GM06990 (cell line): ENCODE measurements at regions not wholly inside any gene's neighbourhood (a gene's known extent, or its start where the extent isn't known, plus 50 kb on each side); places are given as distances from the start of the nearest gene placed in this dataset.

Experiments
- DNase-seq: peaks from one replicate; pipeline ENCODE4 v3.0.0-alpha.2; 2011; ENCODE audit not compliant: insufficient read length; ENCODE audit errors: extremely low read depth
- H3K27me3 ChIP-seq: replicated peaks from 2 replicates; pipeline ENCODE4 v1.6.0; 2011; ENCODE audit warnings: low read length; ENCODE audit not compliant: control insufficient read depth, insufficient read depth
- H3K36me3 ChIP-seq: 2 replicates; pipeline ENCODE4 v1.5.1; 2011; ENCODE audit warnings: low read length; ENCODE audit not compliant: control insufficient read depth, insufficient read depth
- H3K4me3 ChIP-seq: replicated peaks from 2 replicates; pipeline ENCODE4 v1.5.1; 2011; ENCODE audit warnings: low read depth, mild to moderate bottlenecking, control low read depth, low read length
- CTCF ChIP-seq: IDR thresholded peaks from 2 replicates; pipeline ENCODE4 v1.5.1; 2011; ENCODE audit warnings: low read length, control low read depth, mild to moderate bottlenecking, inconsistent platforms; ENCODE audit not compliant: insufficient read depth, poor library complexity, severe bottlenecking

DNA sequence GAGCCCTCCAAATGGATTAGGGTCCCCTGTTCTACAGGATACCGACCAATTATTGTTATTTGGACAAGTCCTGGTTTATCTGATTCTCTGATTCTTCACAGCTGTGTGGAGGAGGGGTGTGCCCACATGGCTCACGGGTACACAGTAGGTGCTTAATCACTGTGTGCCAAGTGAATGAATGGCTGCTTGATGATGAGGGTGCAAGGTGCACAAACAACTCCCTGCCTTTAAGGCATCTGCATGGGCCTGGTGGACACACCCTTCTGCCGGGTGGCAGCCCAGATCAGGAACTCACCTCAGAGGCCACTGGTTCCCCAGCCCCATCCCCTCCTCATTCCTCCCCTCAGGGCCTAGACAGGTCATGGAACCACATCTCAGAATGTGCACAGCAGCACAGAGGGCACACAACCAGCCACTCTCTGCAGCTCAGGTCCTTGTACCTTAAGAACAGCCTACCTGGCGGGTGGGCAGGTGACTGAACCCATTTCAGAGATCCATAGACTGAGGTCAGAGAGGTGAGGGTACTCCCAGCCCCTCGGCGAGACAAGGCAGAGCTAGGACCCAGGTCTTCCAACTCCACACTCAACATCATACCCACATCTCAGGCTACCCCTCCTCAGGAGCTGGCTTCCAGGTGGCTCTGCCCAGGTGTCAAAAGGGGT lies 50.3 kb downstream of the SHANK2 start:
- Histone ChIP-seq H3K36me3 (no peaks in the 10 kb centered on the region), H3K27me3 (peaks cover 2% of the 10 kb centered on the region), H3K4me3 (no peak overlapping the region)
- no peak for DNase-seq
- TF ChIP-seq CTCF, result no peak

DNA sequence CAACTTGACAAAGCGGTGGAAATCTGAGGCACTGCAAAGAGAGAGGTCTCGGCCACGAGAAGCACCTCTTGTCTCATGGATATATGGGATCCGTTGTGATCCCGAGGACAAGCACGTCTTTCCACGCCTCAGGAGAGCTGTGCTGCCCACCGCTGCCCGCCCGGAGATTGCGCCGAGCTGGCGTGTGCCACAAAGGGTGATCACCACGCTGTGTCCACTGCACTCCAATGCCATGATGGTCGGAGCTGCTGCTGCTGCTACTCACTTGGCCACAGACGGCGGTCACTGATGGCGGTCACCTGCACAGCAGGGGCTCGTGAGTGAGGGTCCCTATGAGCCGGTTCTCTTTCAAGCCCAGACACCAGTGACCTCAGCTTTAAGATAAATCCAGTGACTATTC lies 51.1 kb downstream of the SHANK2 start:
- DNase-seq, result no peak
- H3K36me3 ChIP-seq, result no peaks in the 10 kb centered on the region
- peaks cover 2% of the 10 kb centered on the region for H3K27me3 ChIP-seq
- no peak overlapping the region for H3K4me3 ChIP-seq
- TF ChIP-seq CTCF, result no peak

DNA sequence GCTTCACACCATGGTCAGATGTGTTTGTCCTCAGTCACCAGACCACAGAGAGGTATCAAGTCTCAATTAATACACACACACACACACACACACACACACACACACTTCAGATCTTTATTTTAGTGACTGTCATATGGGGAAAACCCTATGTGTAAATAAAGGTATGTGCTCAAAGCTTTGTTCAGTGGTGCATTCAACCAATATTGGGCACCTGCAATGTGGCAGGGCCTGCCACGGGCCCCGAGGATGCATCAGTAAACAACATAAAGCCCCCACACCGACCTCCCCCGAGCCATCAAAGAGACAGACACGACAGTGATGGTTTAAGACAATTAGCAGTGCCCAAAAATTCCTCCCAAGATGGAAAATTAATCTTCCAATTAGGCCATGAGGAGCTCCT lies 51.6 kb downstream of the SHANK2 start:
- no peaks in the 10 kb centered on the region for H3K36me3 ChIP-seq
- peaks cover 2% of the 10 kb centered on the region for H3K27me3 ChIP-seq
- H3K4me3 ChIP-seq, result no peak overlapping the region
- DNase-seq, result no peak
- no peak for TF ChIP-seq CTCF

DNA sequence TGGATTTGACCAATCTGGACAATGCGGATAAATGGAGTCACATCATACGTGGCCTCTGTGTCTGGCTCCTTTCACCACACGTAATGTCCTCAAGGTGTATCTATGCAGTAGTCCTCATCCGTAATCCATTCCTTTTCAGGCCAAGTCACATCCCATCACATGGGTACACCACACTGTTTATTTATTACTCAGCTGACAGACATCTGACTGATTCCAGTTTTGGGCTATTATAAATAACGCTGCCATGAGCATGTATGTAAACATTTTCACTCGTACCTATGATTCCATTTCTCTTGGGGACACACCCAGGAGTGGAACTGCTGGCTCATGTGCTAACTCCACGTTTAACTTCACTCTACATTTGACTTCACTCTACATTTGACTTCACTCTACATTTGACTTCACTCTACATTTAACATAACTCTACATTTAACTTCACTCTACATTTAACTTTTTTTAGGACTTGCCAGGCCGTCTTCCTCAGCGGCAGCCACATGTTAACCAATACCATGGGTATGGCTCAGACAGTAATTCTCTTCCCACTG lies 52.1 kb downstream of the SHANK2 start:
- Histone ChIP-seq H3K4me3 (no peak overlapping the region), H3K27me3 (peaks cover 2% of the 10 kb centered on the region), H3K36me3 (no peaks in the 10 kb centered on the region)
- TF ChIP-seq CTCF, result no peak
- DNase-seq, result no peak

DNA sequence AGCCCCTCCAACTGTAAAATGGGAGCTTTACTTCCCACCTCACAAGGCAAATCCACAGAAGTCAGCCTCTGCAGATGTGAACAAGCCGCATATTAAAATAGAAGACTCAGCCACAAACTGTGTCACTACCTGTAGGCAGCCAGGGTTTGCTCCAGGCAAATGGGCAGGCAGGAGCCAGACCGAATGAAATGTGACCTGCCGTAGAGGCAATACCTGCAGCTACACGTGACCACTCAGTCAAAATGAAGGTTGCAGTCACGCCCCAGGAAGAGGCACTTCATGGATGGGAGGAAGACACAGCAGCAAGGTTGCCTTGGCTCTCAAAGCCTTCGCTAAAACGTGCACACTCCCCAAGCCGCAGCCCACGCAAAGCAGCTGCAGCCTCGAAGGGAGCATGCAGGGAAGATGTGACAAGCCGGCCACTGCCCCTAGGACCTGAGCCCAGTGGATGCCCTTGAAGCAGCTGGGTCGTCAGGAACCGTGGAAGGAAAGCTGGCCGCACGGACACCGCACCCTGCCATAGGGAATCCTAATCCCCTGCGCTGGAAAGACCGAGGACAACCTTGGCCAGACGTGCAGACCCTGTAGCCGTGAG lies 53.1 kb downstream of the SHANK2 start:
- Histone ChIP-seq H3K36me3 (no peaks in the 10 kb centered on the region), H3K27me3 (peaks cover 2% of the 10 kb centered on the region), H3K4me3 (no peak overlapping the region)
- no peak for DNase-seq
- no peak for TF ChIP-seq CTCF

GRCh38 chr11:71198823-71199165 lies 53.6 kb downstream of the SHANK2 start:
- no peaks in the 10 kb centered on the region for H3K36me3 ChIP-seq
- peaks cover 2% of the 10 kb centered on the region for H3K27me3 ChIP-seq

More at GRCh38 chr11:71198823-71199165, 53.6 kb downstream of the SHANK2 start:
- no peak overlapping the region for H3K4me3 ChIP-seq
- DNase-seq, result no peak
- TF ChIP-seq CTCF, result no peak
